Heart left ventricle (tissue), 16 donors: ENCODE measurements at regions not wholly inside any gene's neighbourhood (a gene's known extent, or its start where the extent isn't known, plus 50 kb on each side); places are given as distances from the start of the nearest gene placed in this dataset.

Experiments used
- ATAC-seq, 4 donors: fragments of 200-7000 bp; cut with Tn5 transposase; one replicate each; pipeline ENCODE4 v1.9.1; 2020 to 2022; ENCODE audit warnings: moderate library complexity in 4 of 4, mild to moderate bottlenecking in 3 of 4, moderate number of reproducible peaks in 1 of 4
- DNase-seq, 5 donors: peaks; one replicate each; pipeline ENCODE4 v3.0.0-alpha.2; 2020
- H3K27ac ChIP-seq, 12 donors: fragments of 200-600 bp; sonication (generic) in 4 of 12; one replicate each; pipeline versions ENCODE4 v1.5.0 to v1.8.0; 2016 to 2022; ENCODE audit warnings: mild to moderate bottlenecking in 2 of 12
- H3K27me3 ChIP-seq, 9 donors: fragments of 200-600 bp; sonication (generic) in 2 of 9; one replicate each; pipeline versions ENCODE4 v1.5.1 to v1.8.0; 2016 to 2022; ENCODE audit warnings: mild to moderate bottlenecking in 3 of 9
- H3K36me3 ChIP-seq, 9 donors: fragments of 200-600 bp; sonication (generic) in 2 of 9; one replicate each; pipeline versions ENCODE4 v1.5.0 to v1.8.0; 2018 to 2022; ENCODE audit warnings: mild to moderate bottlenecking in 2 of 9
- H3K4me1 ChIP-seq, 12 donors: fragments of 200-600 bp; sonication (generic) in 4 of 12; one replicate each; pipeline versions ENCODE4 v1.5.0 to v1.8.0; 2016 to 2022; ENCODE audit warnings: mild to moderate bottlenecking in 3 of 12
- H3K4me3 ChIP-seq, 12 donors: fragments of 200-600 bp; sonication (generic) in 4 of 12; one replicate each; pipeline versions ENCODE4 v1.5.0 to v1.8.0; 2017 to 2022; ENCODE audit warnings: mild to moderate bottlenecking in 9 of 12, moderate library complexity in 4 of 12
- H3K9me3 ChIP-seq, 12 donors: fragments of 200-600 bp; sonication (generic) in 4 of 12; one replicate each; pipeline versions ENCODE4 v1.5.0 to v1.8.0; 2016 to 2022; ENCODE audit warnings: mild to moderate bottlenecking in 1 of 12
- CTCF ChIP-seq, 12 donors: fragments of 200-600 bp; sonication (generic) in 4 of 12; IDR thresholded peaks; one replicate each; pipeline versions ENCODE4 v1.5.0 to v1.8.0; 2018 to 2022; ENCODE audit warnings: antibody characterized with exemption in 12 of 12, mild to moderate bottlenecking in 5 of 12
- POLR2A ChIP-seq, 2 donors: fragments of 450-650 bp; IDR thresholded peaks; one replicate each; pipeline ENCODE4 v1.6.1; 2017; ENCODE audit warnings: antibody characterized with exemption in 2 of 2, mild to moderate bottlenecking in 2 of 2, moderate library complexity in 2 of 2
- WGBS, 4 donors: extraction: QIAGEN DNeasy Blood & Tissue Kit in 2 of 4; methylation state at CpG; one replicate each; pipeline versions ENCODE4 v1.1.5 to v1.1.7; 2013 to 2018; 5-methylcytosine and 5-hydroxymethylcytosine counted together
- intact Hi-C, 10 donors: fragments of 100-400 bp; cut with DNase I; formaldehyde crosslinking; loops; one replicate each; pipeline versions ENCODE4 v1.11.1 to v1.14.2; 2022
- microRNA counts, 2 donors: library from miRNA; unstranded; fragments of <30 nt; microRNA quantifications; one replicate each; lab custom pipeline; 2016
- microRNA-seq, 4 donors: library from miRNA; unstranded; fragments of <30 nt; microRNA quantifications; one replicate each; pipeline versions ENCODE4 to v1.2.0, GENCODE V29; 2017 to 2020
- donor health status: ischemic (EF 13 %, LVEDD 7.1; RV severe dilation, severe dysfunction).
- donor health status: healthy with polysubstance abuse.
- donor health status: DM: no; HTN: yes; CAD: no.
- donor health status: DM: no; HTN: no; CAD: no.
- donor health status: ischemic (EF 25% LVEDD 6.9; RV normal size, moderate dysfunction).
- donor health status: ischemic (EF 25% LVEDD 5.7; RV mildly dilated, moderate dysfunction).
- donor health status: healthy.
- donor health status: DM: yes; HTN: yes; CAD: no.
- donor health status: ischemic (EF 35%, LVEDD 5.7; RV mildly dilated, moderate dysfunction).
- donor health status: nonischemic (EF 11% LVEDD 7.7; RV severe dilation, severe dysfunction).
- donor health status: DM: yes; HTN: yes; CAD: no.
- donor health status: PGD.
- donor health status: ischemic (EF 29% LVEDD 5.4; RV normal size, mild dysfunction).
- donor health status: nonischemic (EF 23%, LVEDD 6.1; RV moderate dilation, normal function).

GRCh38 chr1:34697818-34698217, 57.0 kb upstream of the GJB5 start:
- TF ChIP-seq CTCF (IDR thresholded peaks at IDR 0.05), result no peak
- TF ChIP-seq POLR2A (IDR thresholded peaks at IDR 0.05), result no peak
- Histone ChIP-seq H3K36me3 (no peaks in the 10 kb centered on the region), H3K27ac (no peak overlapping the region), H3K4me3 (no peak overlapping the region), H3K9me3 (peaks cover 0 to 6% (median 0%) of the 10 kb centered on the region in 12 donors), H3K4me1 (no peaks in the 10 kb centered on the region), H3K27me3 (peaks cover 0 to 13% (median 0%) of the 10 kb centered on the region in 9 donors)
- intact Hi-C loops, result no loop called here
- DNase-seq, result no peak
- ATAC-seq, result no peak
- 57 to 74% (median 62%) methylated on average over 4 of the region's 4 CpGs for WGBS, 4 donors

- Histone ChIP-seq H3K4me3 (no peak overlapping the region), H3K4me1 (peaks cover 0 to 7% (median 0%) of the 10 kb centered on the region in 12 donors), H3K36me3 (no peaks in the 10 kb centered on the region), H3K27ac (no peak overlapping the region), H3K27me3 (peaks cover 0 to 14% (median 0%) of the 10 kb centered on the region in 9 donors), H3K9me3 (no peaks in the 10 kb centered on the region)
- WGBS, 4 donors, result 51 to 65% (median 62%) methylated on average over 5 of the region's 5 CpGs
- ATAC-seq (no peak), DNase-seq (no peak)
- TF ChIP-seq POLR2A (IDR thresholded peaks at IDR 0.05), result no peak
- TF ChIP-seq CTCF (IDR thresholded peaks at IDR 0.05), result no peak
- intact Hi-C loops, result no loop called here
Measured at GRCh38 chr1:34701326-34702060, 53.4 kb upstream of the GJB5 start.

MicroRNAs in the stretch of these regions (microRNA counts, 767-probe panel; counts per million panel counts)
- microRNA hsa-miR-552 (lab: Ali Mortazavi, UCI), result 0 to 71.6 counts per million in 2 donors

Small RNA genes in the stretch of these regions (microRNA-seq; reads per million reads assigned to microRNA genes)
- 0 to 0.45 (median 0.10) reads per million in 4 donors for gene MIR552
